GM19468 (cell line): ENCODE measurements at regions not wholly inside any gene's neighbourhood (a gene's known extent, or its start where the extent isn't known, plus 50 kb on each side); places are given as distances from the start of the nearest gene placed in this dataset.

Experiments
- ATAC-seq: cut with Tn5 transposase; IDR thresholded peaks from one replicate; pipeline ENCODE4 v1.9.1; 2021; ENCODE audit warnings: mild to moderate bottlenecking, moderate library complexity, moderate number of reproducible peaks; ENCODE audit not compliant: unreplicated experiment; ENCODE audit errors: extremely low read depth

- no peak for ATAC-seq
Observed at GRCh38 chr17:74145756-74146155, 57.7 kb upstream of the RPL38 start.

GRCh38 chr17:74146196-74146595, 57.3 kb upstream of the RPL38 start:
- ATAC-seq, result no peak

GRCh38 chr17:74147056-74147835, 56.2 kb upstream of the RPL38 start:
- no peak for ATAC-seq

GRCh38 chr17:74147966-74148365, 55.5 kb upstream of the RPL38 start:
- no peak for ATAC-seq

GRCh38 chr17:74148446-74148845, 55.0 kb upstream of the RPL38 start:
- ATAC-seq, result no peak

- no peak for ATAC-seq
Observed at GRCh38 chr17:74148901-74149596, 54.4 kb upstream of the RPL38 start.

- ATAC-seq, result no peak
Observed at GRCh38 chr17:74149597-74150427, 53.7 kb upstream of the RPL38 start.

GRCh38 chr17:74150428-74151025, 53.0 kb upstream of the RPL38 start:
- ATAC-seq, result no peak

- no peak for ATAC-seq
Observed at GRCh38 chr17:74151551-74152315, 51.7 kb upstream of the RPL38 start.

GRCh38 chr17:74152591-74153455, 50.7 kb upstream of the RPL38 start:
- ATAC-seq, result no peak

- ATAC-seq, result no peak
Observed at GRCh38 chr17:74153456-74153810, 50.0 kb upstream of the RPL38 start.
